ENCODE measurements at regions not wholly inside any gene's neighbourhood (a gene's known extent, or its start where the extent isn't known, plus 50 kb on each side); places are given as distances from the start of the nearest gene placed in this dataset.

DNA sequence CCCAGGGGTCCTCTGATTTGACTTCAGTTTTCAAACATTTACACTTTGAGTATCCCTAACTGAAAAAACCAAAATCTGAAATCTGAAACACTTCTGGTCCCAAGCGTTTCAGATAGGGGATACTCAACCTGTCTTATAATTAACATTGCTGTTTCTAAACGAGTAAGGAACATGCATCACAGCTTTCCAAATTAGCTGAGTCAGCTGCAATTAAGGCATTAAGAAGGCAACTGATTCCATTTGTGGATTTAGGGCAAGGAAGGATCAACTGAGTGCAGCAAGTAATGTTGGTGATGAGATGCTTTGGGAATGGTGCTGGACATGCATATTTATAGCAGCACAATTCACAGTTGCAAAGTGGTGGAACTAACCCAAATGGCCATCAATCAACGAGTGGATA, 168.6 kb downstream of the ACER2 start:
- peaks cover 12% of the 10 kb centered on the region for H3K4me1 ChIP-seq

DNA sequence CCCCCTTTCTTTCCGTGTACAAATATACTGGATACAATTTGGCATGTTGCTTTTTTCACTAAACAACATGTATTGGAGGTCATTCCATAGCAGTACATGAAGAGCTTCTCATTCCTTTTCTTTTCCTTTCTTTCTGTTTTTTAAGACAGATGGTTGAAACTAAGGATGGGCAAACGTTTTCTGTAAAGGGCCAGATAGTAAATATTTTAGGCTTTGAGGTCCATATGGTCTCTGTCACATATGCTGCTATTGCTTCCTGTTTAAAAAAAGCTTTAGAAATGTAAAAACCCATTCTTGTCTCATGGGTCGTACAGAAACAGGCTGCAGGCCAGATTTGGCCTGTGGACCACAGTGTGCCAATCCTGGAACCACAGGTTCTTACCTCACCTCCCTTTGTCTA, 160.1 kb downstream of the ACER2 start:
- Mint-ChIP-seq H3K27ac (no peak overlapping the region), H3K27me3 (ENCODE audit: insufficient read depth, low read depth) (no peaks in the 10 kb centered on the region), H3K4me1 (no peaks in the 10 kb centered on the region), H3K9me3 (no peaks in the 10 kb centered on the region), H3K4me3 (no peak overlapping the region), H3K36me3 (no peaks in the 10 kb centered on the region)
- Histone ChIP-seq H3K27ac (no peak overlapping the region), H3K9ac (no peak overlapping the region), H2AFZ (replicated peaks) (no peak overlapping the region), H3K27me3 (no peaks in the 10 kb centered on the region), H3K4me3 (no peak overlapping the region), H3K4me1 (no peaks in the 10 kb centered on the region), H3K79me2 (ENCODE audit: low read depth) (no peaks in the 10 kb centered on the region), H4K20me1 (ENCODE audit: low read depth) (no peaks in the 10 kb centered on the region), H3K36me3 (no peaks in the 10 kb centered on the region), H3K4me2 (no peak overlapping the region), H3K9me3 (ENCODE audit: low read depth) (no peaks in the 10 kb centered on the region), H3F3A (ENCODE audit: low read depth) (no peaks in the 10 kb centered on the region)
- DNase-seq (ENCODE audit: low spot score) = no peak
- TF ChIP-seq, protein P1, sequence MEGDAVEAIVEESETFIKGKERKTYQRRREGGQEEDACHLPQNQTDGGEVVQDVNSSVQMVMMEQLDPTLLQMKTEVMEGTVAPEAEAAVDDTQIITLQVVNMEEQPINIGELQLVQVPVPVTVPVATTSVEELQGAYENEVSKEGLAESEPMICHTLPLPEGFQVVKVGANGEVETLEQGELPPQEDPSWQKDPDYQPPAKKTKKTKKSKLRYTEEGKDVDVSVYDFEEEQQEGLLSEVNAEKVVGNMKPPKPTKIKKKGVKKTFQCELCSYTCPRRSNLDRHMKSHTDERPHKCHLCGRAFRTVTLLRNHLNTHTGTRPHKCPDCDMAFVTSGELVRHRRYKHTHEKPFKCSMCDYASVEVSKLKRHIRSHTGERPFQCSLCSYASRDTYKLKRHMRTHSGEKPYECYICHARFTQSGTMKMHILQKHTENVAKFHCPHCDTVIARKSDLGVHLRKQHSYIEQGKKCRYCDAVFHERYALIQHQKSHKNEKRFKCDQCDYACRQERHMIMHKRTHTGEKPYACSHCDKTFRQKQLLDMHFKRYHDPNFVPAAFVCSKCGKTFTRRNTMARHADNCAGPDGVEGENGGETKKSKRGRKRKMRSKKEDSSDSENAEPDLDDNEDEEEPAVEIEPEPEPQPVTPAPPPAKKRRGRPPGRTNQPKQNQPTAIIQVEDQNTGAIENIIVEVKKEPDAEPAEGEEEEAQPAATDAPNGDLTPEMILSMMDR (IDR thresholded peaks at IDR 0.05) = no peak
- TF ChIP-seq EZH2phosphoT487 (IDR thresholded peaks at IDR 0.05) (no peak), EZH2 (IDR thresholded peaks at IDR 0.05) (no peak)

More for the DNA sequence above, 168.6 kb downstream of the ACER2 start:
- Histone ChIP-seq H3F3A (ENCODE audit: low read depth) (no peaks in the 10 kb centered on the region), H3K9me3 (ENCODE audit: low read depth) (no peaks in the 10 kb centered on the region), H3K4me3 (no peak overlapping the region), H3K4me2 (no peak overlapping the region), H3K9ac (no peak overlapping the region), H2AFZ (replicated peaks) (no peak overlapping the region), H3K27ac (no peak overlapping the region), H3K36me3 (no peaks in the 10 kb centered on the region), H4K20me1 (ENCODE audit: low read depth) (no peaks in the 10 kb centered on the region), H3K27me3 (no peaks in the 10 kb centered on the region), H3K79me2 (ENCODE audit: low read depth) (no peaks in the 10 kb centered on the region)
- peaks cover 16% of the 10 kb centered on the region for H3K4me1 Mint-ChIP-seq
- TF ChIP-seq EZH2 (IDR thresholded peaks at IDR 0.05) = no peak
- TF ChIP-seq EZH2phosphoT487 (IDR thresholded peaks at IDR 0.05) = no peak
- TF ChIP-seq, protein P1 (IDR thresholded peaks at IDR 0.05) = no peak
- H3K27ac Mint-ChIP-seq = no peak overlapping the region
- H3K36me3 Mint-ChIP-seq = no peaks in the 10 kb centered on the region
- H3K9me3 Mint-ChIP-seq = no peaks in the 10 kb centered on the region
- H3K27me3 Mint-ChIP-seq (ENCODE audit: insufficient read depth, low read depth) = peaks cover 3% of the 10 kb centered on the region
- no peak for DNase-seq (ENCODE audit: low spot score)
- no peak overlapping the region for H3K4me3 Mint-ChIP-seq

DNA sequence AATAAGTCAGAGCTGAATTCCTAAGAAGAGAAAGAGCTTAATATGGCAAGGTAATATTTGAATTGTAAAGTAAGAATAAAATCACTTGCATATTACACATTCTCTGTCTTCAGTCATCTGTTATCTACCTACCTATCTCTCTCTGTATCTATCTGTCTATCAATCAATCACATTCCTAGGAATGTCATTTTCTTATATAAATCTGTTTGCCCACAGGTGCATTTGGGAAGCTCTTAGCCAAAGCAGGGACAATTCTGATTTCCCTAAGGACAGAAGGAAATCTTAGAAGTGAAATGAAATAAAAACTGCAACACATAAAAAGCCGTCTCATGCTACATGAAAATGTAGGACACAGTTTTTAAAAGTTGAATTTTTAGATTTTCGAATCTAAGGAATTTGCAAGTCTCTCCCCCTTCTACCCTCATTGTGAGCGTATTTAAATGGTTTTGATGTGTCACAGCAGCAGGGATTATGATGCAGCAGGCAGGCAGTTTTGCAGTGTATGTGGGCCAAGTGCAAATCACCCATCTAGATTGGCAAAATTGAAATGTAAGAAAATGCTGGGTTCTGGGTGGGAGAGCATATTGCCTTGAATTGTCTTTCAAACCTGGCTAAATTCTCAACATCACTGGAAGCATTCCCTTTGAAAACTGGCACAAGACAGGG, 155.7 kb downstream of the ACER2 start:
- no peaks in the 10 kb centered on the region for H3K9me3 Mint-ChIP-seq
- no peak for TF ChIP-seq EZH2phosphoT487 (IDR thresholded peaks at IDR 0.05)
- no peak for TF ChIP-seq EZH2 (IDR thresholded peaks at IDR 0.05)
- TF ChIP-seq, protein P1 (IDR thresholded peaks at IDR 0.05) = no peak
- Histone ChIP-seq H4K20me1 (ENCODE audit: low read depth) (no peaks in the 10 kb centered on the region), H3K36me3 (no peaks in the 10 kb centered on the region), H3K9ac (no peak overlapping the region), H3K27me3 (no peaks in the 10 kb centered on the region), H3K4me1 (no peaks in the 10 kb centered on the region), H3K9me3 (ENCODE audit: low read depth) (no peaks in the 10 kb centered on the region), H2AFZ (replicated peaks) (no peak overlapping the region), H3K79me2 (ENCODE audit: low read depth) (no peaks in the 10 kb centered on the region), H3K27ac (no peak overlapping the region), H3F3A (ENCODE audit: low read depth) (no peaks in the 10 kb centered on the region), H3K4me3 (no peak overlapping the region), H3K4me2 (no peak overlapping the region)
- H3K27ac Mint-ChIP-seq = no peak overlapping the region
- no peak for DNase-seq (ENCODE audit: low spot score)
- no peaks in the 10 kb centered on the region for H3K4me1 Mint-ChIP-seq
- H3K4me3 Mint-ChIP-seq = no peak overlapping the region
- H3K36me3 Mint-ChIP-seq = no peaks in the 10 kb centered on the region
- H3K27me3 Mint-ChIP-seq (ENCODE audit: insufficient read depth, low read depth) = peaks cover 2% of the 10 kb centered on the region
